GM19193 (cell line): ENCODE measurements at regions not wholly inside any gene's neighbourhood (a gene's known extent, or its start where the extent isn't known, plus 50 kb on each side); places are given as distances from the start of the nearest gene placed in this dataset.

Experiments
- POLR2A ChIP-seq: IDR thresholded peaks from 4 replicates; pipeline ENCODE4 v1.6.1; 2011; ENCODE audit not compliant: insufficient read depth, insufficient read length; ENCODE audit errors: extremely low read depth

DNA sequence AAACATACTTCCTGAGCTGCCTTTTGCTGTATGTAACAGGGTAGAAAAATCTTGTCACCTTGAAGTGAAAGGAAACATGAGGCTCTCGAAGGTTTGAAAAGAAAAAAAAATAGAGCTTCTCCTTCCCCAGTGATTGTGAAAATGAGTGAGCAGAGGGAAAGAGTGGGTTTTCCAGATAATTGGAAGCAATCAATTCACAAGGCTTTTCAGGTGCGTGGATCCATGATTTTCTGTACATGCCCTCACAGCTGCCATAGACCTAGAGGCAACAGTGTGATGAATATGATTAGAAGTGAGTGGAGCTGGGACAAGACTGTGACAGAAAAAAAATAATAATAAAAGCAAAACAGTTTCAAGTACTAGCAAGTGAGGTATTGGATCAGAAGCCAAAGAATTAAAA, 1422.5 kb upstream of the CDH6 start:
- no peak for TF ChIP-seq POLR2A

DNA sequence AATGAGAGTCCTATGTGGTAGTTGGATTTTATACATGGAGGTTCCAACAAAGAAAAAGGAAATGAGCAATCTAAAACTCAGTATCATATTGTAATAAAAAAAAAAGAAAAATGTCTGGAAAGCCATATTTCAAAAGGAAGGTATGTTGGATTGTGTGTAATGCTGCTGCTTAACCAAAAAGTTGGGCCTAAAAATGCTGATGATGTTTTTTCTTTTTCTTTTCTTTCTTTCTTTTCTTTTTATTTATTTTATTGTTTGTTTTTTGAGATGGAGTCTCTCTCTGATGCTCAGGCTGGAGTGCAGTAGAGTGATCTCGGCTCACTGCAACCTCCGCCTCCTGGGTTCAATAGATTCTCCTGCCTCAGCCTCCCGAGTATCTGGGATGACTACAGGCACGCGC, 1424.0 kb upstream of the CDH6 start:
- no peak for TF ChIP-seq POLR2A

DNA sequence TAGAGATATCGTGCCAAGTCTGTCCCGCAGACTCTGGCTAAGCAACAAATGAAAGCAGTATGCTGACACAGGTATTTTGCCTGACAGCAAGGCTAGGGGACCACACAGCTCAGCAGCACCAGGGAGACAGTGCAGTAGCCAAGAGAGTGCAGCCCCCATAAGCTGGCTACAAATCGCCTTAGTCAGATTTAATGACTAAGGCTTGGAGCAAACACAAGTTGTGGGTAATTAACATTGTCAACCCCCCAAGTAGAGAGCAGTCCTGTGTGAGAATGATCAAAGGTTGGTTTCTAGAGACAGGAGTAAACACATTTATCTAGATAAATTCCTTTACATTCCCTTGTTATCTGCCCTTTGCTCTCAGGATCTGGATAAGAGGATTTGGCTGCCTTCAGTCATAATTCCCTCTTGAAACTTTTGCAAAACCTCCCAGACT, 1434.5 kb upstream of the CDH6 start:
- no peak for TF ChIP-seq POLR2A

DNA sequence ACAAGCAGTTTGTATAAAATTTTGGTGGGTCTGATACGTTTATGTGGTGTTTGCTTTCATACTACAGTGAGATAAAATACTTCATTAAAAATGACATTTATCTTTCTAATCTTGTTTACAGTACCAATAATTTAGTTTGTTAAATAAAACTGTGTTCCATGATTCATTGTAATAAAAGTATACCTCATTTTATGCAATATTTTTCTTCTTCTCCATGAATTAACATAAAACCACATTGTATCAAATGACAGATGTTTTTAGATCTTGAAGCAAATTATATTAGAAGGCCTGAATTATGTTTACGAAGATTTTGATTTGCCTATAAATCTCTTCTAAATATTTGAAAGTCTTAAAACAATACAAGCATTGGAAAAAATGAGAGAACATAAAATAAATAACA, 1443.0 kb upstream of the CDH6 start:
- no peak for TF ChIP-seq POLR2A

DNA sequence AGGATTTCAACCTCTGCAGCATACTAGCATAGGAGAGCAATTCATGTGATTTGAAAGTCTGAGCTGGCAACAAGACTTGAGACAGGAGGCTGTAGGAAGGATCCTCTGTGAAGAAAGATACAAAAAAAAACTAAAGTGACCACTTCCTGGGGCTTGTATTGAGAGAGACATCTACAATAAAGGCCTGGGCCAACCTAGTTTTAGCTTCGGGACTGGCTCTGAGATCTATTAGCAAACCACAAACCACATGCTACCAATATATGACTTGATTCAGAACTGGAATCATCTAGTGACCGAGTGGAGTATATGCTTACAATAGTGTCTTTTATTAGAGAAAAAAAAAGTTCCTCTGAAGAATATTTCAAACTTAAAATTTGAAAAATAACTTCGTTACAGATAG, 1448.9 kb upstream of the CDH6 start:
- TF ChIP-seq POLR2A, result no peak

DNA sequence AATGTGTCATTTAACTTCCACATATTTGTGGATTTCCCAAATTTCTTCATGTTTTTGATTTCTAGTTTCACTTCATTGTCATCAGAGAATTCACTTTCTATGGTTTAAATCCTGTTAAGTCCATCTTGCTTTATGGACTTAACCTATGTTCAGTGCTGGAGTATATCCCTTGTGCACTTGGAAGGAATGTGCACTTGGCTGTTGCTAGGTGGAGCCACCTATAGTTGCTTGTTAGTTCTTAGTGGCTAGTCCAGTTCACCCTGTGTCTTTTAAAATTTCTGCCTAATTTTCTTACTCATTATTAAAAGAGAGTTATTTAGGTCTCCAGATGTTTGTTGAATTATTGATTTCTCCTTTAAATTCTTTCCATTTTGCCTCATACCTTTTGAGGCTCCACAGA, 1472.5 kb upstream of the CDH6 start:
- no peak for TF ChIP-seq POLR2A

DNA sequence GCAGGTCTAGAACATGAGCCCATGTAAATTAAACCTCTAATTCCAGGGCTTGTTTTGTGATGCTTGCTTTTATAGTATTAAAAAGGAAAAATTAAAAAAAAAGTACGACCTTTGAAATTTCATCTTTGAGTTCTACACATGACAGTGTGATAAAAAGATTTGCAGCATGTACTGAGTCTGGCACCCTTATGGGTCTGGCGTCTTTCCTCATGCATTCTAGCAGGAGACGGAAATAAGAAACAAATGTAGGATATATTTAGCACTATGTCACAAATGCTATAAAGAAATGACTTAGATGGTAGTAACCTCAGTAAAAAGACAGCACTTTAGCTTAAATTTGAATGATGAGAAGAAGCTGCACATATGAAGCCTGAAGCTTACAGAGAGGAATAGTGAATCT, 1474.3 kb upstream of the CDH6 start:
- TF ChIP-seq POLR2A, result no peak

DNA sequence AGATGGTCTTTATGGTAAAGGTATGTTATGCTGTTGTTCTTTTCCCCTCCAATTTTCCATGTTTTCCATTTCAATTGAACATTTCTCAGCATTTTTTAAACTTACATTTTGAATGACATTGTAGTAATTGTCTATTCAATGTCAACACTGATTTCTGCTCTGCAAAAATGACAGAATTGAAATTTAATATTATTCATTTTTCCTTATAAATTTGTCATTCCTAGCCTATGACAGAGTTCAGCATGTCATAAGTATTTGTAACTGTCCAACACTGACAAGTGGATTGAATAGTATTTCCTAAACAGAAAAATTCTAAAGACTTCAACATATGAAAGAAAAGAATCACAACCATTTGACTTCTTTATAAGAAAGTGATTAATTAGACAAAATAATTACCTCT, 1478.3 kb upstream of the CDH6 start:
- TF ChIP-seq POLR2A, result no peak

DNA sequence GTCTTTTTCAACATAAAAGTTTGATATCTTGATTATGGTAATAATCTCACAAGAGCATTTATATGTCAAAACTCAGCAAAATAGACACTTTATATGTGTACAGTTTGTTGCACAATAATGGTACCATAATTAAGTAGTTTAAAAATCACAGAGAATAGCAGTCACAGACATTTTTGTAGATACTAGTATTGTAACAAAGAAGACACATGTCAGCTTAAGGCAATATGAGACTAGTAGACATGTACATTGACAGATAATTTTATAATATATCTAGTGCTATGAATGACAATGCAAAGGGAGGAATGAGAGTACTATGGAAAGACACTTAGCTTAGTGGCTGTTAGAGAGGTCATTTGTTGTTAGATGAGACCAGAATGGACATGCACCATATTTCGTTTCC, 1490.6 kb upstream of the CDH6 start:
- TF ChIP-seq POLR2A, result no peak

DNA sequence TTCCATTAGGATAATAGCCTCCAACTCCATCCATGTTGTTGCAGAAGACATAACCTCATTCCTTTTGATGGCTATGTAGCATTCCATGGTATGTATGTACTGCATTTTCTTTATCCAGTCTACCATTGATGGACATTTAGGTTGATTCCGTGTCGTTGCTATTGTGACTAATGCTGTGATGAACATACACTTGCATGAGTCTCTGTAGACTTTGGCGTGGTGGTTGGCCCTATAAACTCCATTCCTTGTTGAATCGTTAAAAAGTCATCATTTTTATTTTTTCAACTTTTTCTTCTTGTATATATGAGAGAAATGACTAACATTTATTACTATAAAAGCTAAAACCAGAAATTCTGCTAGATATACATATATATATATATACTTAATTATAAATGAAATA, 1491.9 kb upstream of the CDH6 start:
- no peak for TF ChIP-seq POLR2A

DNA sequence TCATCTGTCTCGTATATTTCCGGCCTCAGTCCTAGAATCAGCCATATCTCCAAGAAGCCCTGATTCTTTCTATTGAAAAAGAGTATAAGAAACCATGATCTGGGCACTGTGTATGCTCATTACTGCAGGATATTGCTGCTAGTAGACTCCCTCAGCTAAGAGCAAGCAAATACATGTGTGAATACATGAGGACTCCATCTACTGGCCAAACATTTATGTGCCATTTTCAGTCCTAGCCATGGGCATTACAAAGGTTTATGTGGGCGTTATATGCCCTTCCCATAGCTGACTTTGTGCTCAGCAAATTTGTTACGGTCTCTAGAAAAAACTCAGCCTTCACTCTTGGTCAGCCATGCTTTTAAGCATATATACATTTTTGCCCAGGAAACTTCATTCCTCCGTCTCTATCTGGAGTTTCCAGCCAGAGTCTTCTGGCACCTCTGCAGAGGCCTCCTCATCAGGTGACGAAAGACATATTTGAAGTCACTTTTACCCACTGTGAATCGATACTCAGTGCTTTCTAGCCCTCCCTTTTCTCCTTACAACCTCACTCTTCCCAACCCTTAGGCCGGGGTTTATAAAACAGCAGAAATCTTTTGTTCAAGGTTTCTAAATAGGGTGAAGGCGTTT, 1495.6 kb upstream of the CDH6 start:
- no peak for TF ChIP-seq POLR2A

DNA sequence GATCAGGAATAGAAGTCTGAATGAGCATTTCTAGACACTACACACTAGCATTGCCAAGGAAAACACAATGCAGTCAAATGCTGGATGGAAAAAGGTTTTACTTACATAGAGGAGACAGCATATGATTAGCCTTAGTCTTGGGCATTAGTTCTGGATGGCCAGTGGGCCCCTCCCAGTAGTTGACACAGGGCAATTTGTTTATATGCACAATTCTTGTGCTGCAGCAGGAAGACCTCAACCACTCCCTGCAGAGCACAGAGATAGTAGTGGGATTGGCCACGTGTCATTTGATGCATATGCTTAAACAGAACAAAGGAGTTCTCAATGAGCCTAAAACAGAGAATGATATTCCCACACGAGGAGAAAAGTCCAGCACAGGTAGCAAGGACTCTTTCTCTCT, 1496.2 kb upstream of the CDH6 start:
- TF ChIP-seq POLR2A, result no peak

DNA sequence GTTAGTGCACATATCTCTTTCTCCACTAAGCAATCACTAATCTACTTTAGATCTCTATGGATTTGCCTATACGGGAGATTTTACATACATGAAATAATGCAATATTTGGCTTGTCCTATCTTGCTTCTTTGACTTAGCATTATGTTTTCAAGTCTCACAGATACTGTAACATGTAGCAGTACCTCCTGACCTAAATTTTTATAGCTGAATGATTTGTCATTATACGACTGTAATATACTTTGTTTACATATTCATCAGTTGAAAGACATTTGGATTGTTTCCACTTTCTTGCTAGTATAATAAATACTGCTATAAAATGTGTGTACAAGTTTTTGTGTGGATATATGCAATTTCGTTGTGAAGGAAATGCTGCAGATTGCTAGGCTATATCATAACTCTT, 1520.8 kb upstream of the CDH6 start:
- no peak for TF ChIP-seq POLR2A

DNA sequence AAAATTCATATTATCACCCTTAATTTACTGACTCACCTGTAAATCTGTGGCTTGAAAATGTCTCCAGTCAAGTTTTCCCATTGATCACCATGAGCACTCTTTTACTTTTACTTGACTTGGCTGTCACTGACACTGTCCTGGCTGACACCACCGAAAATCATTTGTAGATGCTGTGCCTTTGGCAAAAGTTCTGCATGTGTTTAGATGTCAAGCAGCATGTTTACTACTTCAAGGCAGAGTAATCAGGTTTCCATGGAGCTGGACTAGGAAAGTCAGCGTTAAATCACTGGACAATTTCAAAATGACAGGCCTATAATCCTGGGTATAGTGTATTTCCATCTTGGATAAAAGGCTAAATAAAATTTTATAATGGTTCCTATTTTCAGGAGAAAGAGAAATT, 1530.6 kb upstream of the CDH6 start:
- TF ChIP-seq POLR2A, result no peak

DNA sequence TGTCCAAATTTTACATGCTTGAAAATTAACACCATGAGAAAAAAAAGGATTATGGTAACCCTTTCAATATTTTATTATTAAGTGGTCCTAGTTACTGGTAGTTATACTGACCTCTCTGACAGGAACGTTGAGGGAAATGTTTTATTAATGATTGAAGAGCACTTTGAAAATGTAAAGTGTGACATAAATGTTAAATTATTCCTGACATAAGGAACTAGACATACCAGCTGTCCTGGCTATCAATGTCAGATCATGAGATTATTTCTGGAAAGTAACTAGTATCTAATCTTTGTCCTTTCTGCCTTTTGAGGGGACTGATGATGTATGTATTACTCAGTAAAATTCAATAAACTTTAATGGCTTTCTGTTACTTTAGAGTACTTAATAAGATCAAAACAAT, 1538.5 kb upstream of the CDH6 start:
- TF ChIP-seq POLR2A, result no peak

DNA sequence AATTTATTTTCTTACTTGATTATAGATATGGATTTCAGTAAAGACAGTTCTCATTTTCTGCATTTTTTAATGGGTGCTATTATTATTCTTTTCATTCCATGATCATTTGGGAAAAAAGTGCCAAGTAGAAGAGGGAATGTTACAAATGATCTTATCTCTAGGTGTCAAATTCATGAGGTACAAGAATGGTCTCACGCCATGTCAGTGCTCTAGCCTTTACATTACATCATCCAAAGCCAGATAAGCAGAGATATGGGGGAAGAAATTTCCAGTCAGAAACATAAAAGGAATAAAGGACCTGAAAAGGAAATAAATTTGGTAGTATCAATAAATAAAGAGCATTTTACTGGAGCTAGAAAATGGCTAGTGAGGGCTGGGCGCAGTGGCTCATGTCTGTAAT, 1544.2 kb upstream of the CDH6 start:
- TF ChIP-seq POLR2A, result no peak

DNA sequence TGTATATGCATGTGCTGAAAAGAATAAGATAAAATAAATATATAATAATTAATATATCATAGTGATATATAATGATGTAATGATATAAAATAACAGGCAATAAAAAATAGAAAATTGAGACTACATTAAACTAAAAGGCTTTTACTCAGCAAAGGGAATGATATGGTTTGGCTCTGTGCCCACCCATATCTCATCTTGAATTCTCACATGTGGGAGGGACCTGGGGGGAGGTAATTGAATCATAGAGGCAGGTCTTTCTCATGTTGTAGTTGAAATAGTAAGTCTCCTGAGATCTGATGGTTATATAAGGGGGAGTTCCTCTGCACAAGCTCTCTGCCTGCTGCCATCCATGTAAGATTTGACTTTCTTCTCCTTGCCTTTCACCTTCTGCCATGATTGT, 1550.9 kb upstream of the CDH6 start:
- TF ChIP-seq POLR2A, result no peak

DNA sequence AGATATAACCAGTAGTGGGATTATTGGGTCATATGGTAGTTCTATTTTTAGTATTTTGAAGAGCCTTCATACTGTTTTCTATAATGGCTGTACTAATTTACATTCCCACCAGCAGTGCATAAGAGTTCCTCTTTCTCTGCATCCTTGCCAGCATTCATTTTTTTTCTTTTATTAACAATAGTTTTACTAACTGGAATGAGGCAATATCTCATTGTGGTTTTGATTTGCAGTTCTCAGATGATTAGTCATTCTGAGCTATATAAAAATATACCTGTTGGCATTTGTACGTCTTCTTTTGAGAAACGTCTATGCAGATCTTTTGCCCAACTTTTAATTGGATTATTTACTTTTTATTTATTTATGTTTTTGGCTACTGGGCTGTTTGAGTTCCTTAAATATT, 1579.3 kb upstream of the CDH6 start:
- no peak for TF ChIP-seq POLR2A

DNA sequence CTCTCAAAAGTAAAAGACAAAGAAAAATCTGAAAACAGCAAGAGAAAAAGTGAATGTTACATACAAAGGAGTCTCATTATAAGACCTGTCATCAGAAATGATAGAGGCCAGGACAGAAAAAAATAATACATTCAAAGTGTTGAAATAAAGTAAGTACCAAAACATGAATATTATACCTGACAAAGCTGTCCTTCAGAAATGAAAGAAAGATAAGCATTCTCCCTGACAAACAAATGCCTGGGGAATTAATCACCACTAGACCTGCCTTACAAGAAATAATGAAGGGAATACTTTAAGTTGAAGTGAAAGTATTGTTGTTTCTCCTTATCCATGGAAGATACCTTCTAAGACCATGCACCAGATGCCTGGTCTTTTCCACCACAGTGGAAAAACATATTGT, 1605.2 kb upstream of the CDH6 start:
- TF ChIP-seq POLR2A, result no peak

DNA sequence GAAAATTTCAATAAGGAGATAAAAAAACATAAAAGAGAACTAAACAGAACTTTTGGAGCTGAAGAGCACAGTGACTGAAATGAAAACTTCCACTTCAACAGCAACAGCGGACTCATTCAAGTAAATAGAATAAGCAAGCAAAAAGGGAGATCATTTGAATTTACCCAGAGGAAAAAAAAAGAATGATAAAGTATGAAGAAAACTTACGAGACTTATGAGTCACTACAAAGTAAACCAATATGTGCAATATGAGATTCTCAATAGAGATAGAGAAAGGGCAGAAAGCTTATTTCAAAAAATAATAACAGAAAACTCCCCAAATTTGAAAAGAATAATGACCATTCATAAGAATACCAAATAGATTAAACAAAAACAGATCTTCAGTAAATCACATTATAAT, 1605.7 kb upstream of the CDH6 start:
- no peak for TF ChIP-seq POLR2A
